Lower lobe of right lung (tissue), 2 donors: ENCODE measurements at regions not wholly inside any gene's neighbourhood (a gene's known extent, or its start where the extent isn't known, plus 50 kb on each side); places are given as distances from the start of the nearest gene placed in this dataset.

Experiments
- ATAC-seq, 2 donors: fragments of 200-7000 bp; cut with Tn5 transposase; one replicate each; pipeline ENCODE4 v1.9.1; 2020 to 2022; ENCODE audit warnings: mild to moderate bottlenecking in 2 of 2, moderate library complexity in 2 of 2
- DNase-seq: peaks from one replicate; pipeline ENCODE4 v3.0.0-alpha.2; 2020
- H3K27ac ChIP-seq: fragments of 200-600 bp; one replicate; pipeline ENCODE4 v1.8.0; 2022
- H3K27me3 ChIP-seq: fragments of 200-600 bp; one replicate; pipeline ENCODE4 v1.8.0; 2022; ENCODE audit warnings: low read depth
- H3K36me3 ChIP-seq: fragments of 200-600 bp; one replicate; pipeline ENCODE4 v1.8.0; 2022; ENCODE audit warnings: mild to moderate bottlenecking
- H3K4me1 ChIP-seq: fragments of 200-600 bp; one replicate; pipeline ENCODE4 v1.8.0; 2022
- H3K4me3 ChIP-seq: fragments of 200-600 bp; one replicate; pipeline ENCODE4 v1.8.0; 2022; ENCODE audit warnings: mild to moderate bottlenecking
- H3K9me3 ChIP-seq: fragments of 200-600 bp; one replicate; pipeline ENCODE4 v1.8.0; 2022
- CTCF ChIP-seq: fragments of 200-600 bp; IDR thresholded peaks from one replicate; pipeline ENCODE4 v1.8.0; 2022; ENCODE audit warnings: antibody characterized with exemption, mild to moderate bottlenecking
- intact Hi-C: fragments of 100-400 bp; cut with DNase I; formaldehyde crosslinking; loops from one replicate; pipeline ENCODE4 v1.11.0; 2022
- donor health status: DM: no; HTN: yes; CAD: no; lungs with severe emphysema.

- no peak for DNase-seq
- H3K27me3 ChIP-seq: no peaks in the 10 kb centered on the region
- H3K4me3 ChIP-seq: no peak overlapping the region
- ATAC-seq: peak; percentile 41 to 52
- TF ChIP-seq CTCF: no peak
- peaks cover 7% of the 10 kb centered on the region for H3K4me1 ChIP-seq
- peak overlapping the region; percentile 71 for H3K27ac ChIP-seq
- no peaks in the 10 kb centered on the region for H3K36me3 ChIP-seq
- intact Hi-C loops: no loop called here
- no peaks in the 10 kb centered on the region for H3K9me3 ChIP-seq
Measured at GRCh38 chr13:50636007-50636704, 207.3 kb downstream of the DLEU7 start.

GRCh38 chr13:50643060-50643459 lies 200.4 kb downstream of the DLEU7 start:
- no peak for TF ChIP-seq CTCF
- Histone ChIP-seq H3K4me1 (no peaks in the 10 kb centered on the region), H3K36me3 (no peaks in the 10 kb centered on the region), H3K27ac (no peak overlapping the region), H3K9me3 (no peaks in the 10 kb centered on the region), H3K4me3 (no peak overlapping the region), H3K27me3 (no peaks in the 10 kb centered on the region)
- DNase-seq: no peak
- intact Hi-C loops: no loop called here
- peak in 1 of 2 donors; percentile 51 for ATAC-seq

GRCh38 chr13:50644081-50644871 lies 199.2 kb downstream of the DLEU7 start:
- DNase-seq (no peak), ATAC-seq (no peak)
- H3K4me3 ChIP-seq: no peak overlapping the region
- no peak for TF ChIP-seq CTCF
- H3K4me1 ChIP-seq: no peaks in the 10 kb centered on the region
- H3K27me3 ChIP-seq: no peaks in the 10 kb centered on the region
- no peaks in the 10 kb centered on the region for H3K9me3 ChIP-seq
- H3K36me3 ChIP-seq: no peaks in the 10 kb centered on the region
- intact Hi-C loops: no loop called here
- H3K27ac ChIP-seq: no peak overlapping the region

- no peaks in the 10 kb centered on the region for H3K36me3 ChIP-seq
- no peak overlapping the region for H3K4me3 ChIP-seq
- intact Hi-C loops: no loop called here
- H3K9me3 ChIP-seq: no peaks in the 10 kb centered on the region
- no peak overlapping the region for H3K27ac ChIP-seq
- no peaks in the 10 kb centered on the region for H3K4me1 ChIP-seq
- no peak for ATAC-seq
- H3K27me3 ChIP-seq: no peaks in the 10 kb centered on the region
- no peak for DNase-seq
- no peak for TF ChIP-seq CTCF
Measured at GRCh38 chr13:50645092-50645491, 198.4 kb downstream of the DLEU7 start.

- Histone ChIP-seq H3K9me3 (no peaks in the 10 kb centered on the region), H3K27ac (no peak overlapping the region), H3K4me1 (no peaks in the 10 kb centered on the region), H3K27me3 (no peaks in the 10 kb centered on the region), H3K4me3 (no peak overlapping the region), H3K36me3 (no peaks in the 10 kb centered on the region)
- intact Hi-C loops: no loop called here
- no peak for ATAC-seq
- no peak for DNase-seq
- TF ChIP-seq CTCF: no peak
Measured at GRCh38 chr13:50646070-50646469, 197.4 kb downstream of the DLEU7 start.
